HL-60 (cell line): ENCODE measurements at regions not wholly inside any gene's neighbourhood (a gene's known extent, or its start where the extent isn't known, plus 50 kb on each side); places are given as distances from the start of the nearest gene placed in this dataset.

Experiments used
- DNase-seq, 2 experiments: peaks; one replicate each; pipeline ENCODE4 v3.0.0-alpha.2; 2010 to 2020; ENCODE audit warnings: low read depth in 1 of 2, low spot score in 1 of 2
- H3K27ac ChIP-seq: fragments of 250-450 bp; sonication (Bioruptor Pico); replicated peaks from 2 replicates; pipeline ENCODE4 v1.5.1; 2020; ENCODE audit warnings: mild to moderate bottlenecking, moderate library complexity
- H3K27me3 ChIP-seq: fragments of 250-450 bp; sonication (Bioruptor Pico); 2 replicates; pipeline ENCODE4 v1.5.1; 2021; ENCODE audit warnings: mild to moderate bottlenecking, moderate library complexity; ENCODE audit not compliant: insufficient read depth, poor library complexity, severe bottlenecking
- H3K4me3 ChIP-seq: replicated peaks from 2 replicates; pipeline ENCODE4 v1.5.1; 2011; ENCODE audit warnings: mild to moderate bottlenecking, control low read depth, low read length; ENCODE audit not compliant: insufficient read depth
- CTCF ChIP-seq: IDR thresholded peaks from one replicate; pipeline ENCODE4 v1.5.1; 2011; ENCODE audit warnings: low read length, control low read depth, inconsistent platforms; ENCODE audit not compliant: insufficient read depth
- GABPA ChIP-seq: IDR thresholded peaks from 2 replicates; pipeline ENCODE4 v1.6.1; 2012; ENCODE audit warnings: low read depth
- POLR2AphosphoS5 ChIP-seq: IDR thresholded peaks from 2 replicates; pipeline ENCODE4 v1.6.1; 2012; ENCODE audit warnings: low read depth
- REST ChIP-seq: IDR thresholded peaks from 2 replicates; pipeline ENCODE4 v1.6.1; 2012; ENCODE audit warnings: low read depth; ENCODE audit not compliant: insufficient replicate concordance
- SPI1 ChIP-seq: IDR thresholded peaks from 2 replicates; pipeline ENCODE4 v1.6.1; 2012; ENCODE audit warnings: low read depth, mild to moderate bottlenecking, borderline replicate concordance

GRCh38 chr6:3535776-3536435 lies 79.1 kb upstream of the SLC22A23 start:
- Histone ChIP-seq H3K27ac (no peak overlapping the region), H3K4me3 (no peak overlapping the region), H3K27me3 (no peaks in the 10 kb centered on the region)
- DNase-seq = no peak
- no peak for TF ChIP-seq POLR2AphosphoS5
- TF ChIP-seq SPI1 = no peak

- Histone ChIP-seq H3K27ac (no peak overlapping the region), H3K4me3 (no peak overlapping the region), H3K27me3 (no peaks in the 10 kb centered on the region)
- TF ChIP-seq CTCF = no peak
- TF ChIP-seq REST = no peak
- TF ChIP-seq SPI1 = no peak
- no peak for TF ChIP-seq GABPA
- no peak for DNase-seq
Measured at GRCh38 chr6:3535033-3535775, 78.4 kb upstream of the SLC22A23 start.

- H3K27me3 ChIP-seq = no peaks in the 10 kb centered on the region
- TF ChIP-seq GABPA = no peak
- no peak for TF ChIP-seq SPI1
- no peak for TF ChIP-seq REST
- TF ChIP-seq POLR2AphosphoS5 = no peak
- no peak for TF ChIP-seq CTCF
- no peak overlapping the region for H3K27ac ChIP-seq
- DNase-seq = no peak
- no peak overlapping the region for H3K4me3 ChIP-seq
Measured at GRCh38 chr6:3534599-3534998, 77.7 kb upstream of the SLC22A23 start.

- TF ChIP-seq CTCF (no peak), GABPA (no peak), SPI1 (no peak), REST (no peak), POLR2AphosphoS5 (no peak)
- no peak for DNase-seq
- Histone ChIP-seq H3K27me3 (no peaks in the 10 kb centered on the region), H3K27ac (no peak overlapping the region), H3K4me3 (no peak overlapping the region)
Measured at GRCh38 chr6:3533981-3534380, 77.1 kb upstream of the SLC22A23 start.
